Right ventricle myocardium inferior (tissue), 1 donor: ENCODE measurements at regions not wholly inside any gene's neighbourhood (a gene's known extent, or its start where the extent isn't known, plus 50 kb on each side); places are given as distances from the start of the nearest gene placed in this dataset.
A peak's percentile ranks its signal among the peaks of the same experiment; 100 is the strongest.
"Not testable (repeated sequence)": the region's sequence is repeated elsewhere in the genome, so short reads cannot be mapped to it uniquely, and the experiment has no call there.

Experiments
- ATAC-seq: fragments of 200-7000 bp; cut with Tn5 transposase; one replicate; pipeline ENCODE4 v1.9.1; 2020; ENCODE audit warnings: mild to moderate bottlenecking, moderate library complexity
- DNase-seq: peaks from one replicate; pipeline ENCODE4 v3.0.0; 2021; ENCODE audit errors: missing footprints
- intact Hi-C: fragments of 100-400 bp; cut with DNase I; formaldehyde crosslinking; loops from one replicate; pipeline ENCODE4 v1.11.0; 2022
- donor health status: DM: no; HTN: yes; CAD: no; lungs with severe emphysema.

- ATAC-seq (no peak), DNase-seq (no peak)
- intact Hi-C loops, result no loop called here
Measured at GRCh38 chr10:81444242-81444929, 430.6 kb upstream of the NRG3 start.

- DNase-seq (no peak), ATAC-seq (no peak)
- intact Hi-C loops, result no loop called here
Measured at GRCh38 chr10:81450651-81451050, 424.3 kb upstream of the NRG3 start.

GRCh38 chr10:81472927-81473470 lies 402.0 kb upstream of the NRG3 start:
- DNase-seq, result no peak
- intact Hi-C loops, result no loop called here
- no peak for ATAC-seq

- intact Hi-C loops, result no loop called here
- no peak for DNase-seq
- ATAC-seq, result no peak
Measured at GRCh38 chr10:81473755-81474154, 401.2 kb upstream of the NRG3 start.

GRCh38 chr10:81479316-81479715 lies 395.7 kb upstream of the NRG3 start:
- ATAC-seq, result no peak
- intact Hi-C loops, result no loop called here
- DNase-seq, result no peak

- intact Hi-C loops, result no loop called here
- DNase-seq, result no peak
- no peak for ATAC-seq
Measured at GRCh38 chr10:81496626-81497025, 378.4 kb upstream of the NRG3 start.

- intact Hi-C loops, result no loop called here
- no peak for DNase-seq
Measured at GRCh38 chr10:81498011-81498551, 376.9 kb upstream of the NRG3 start.

GRCh38 chr10:81502677-81503359 lies 372.2 kb upstream of the NRG3 start:
- peak; percentile 56 for DNase-seq
- intact Hi-C loops, result no loop called here
- ATAC-seq, result no peak

More at GRCh38 chr10:81498011-81498551, 376.9 kb upstream of the NRG3 start:
- ATAC-seq, result no peak

GRCh38 chr10:81505777-81506176 lies 369.2 kb upstream of the NRG3 start:
- ATAC-seq, DNase-seq, intact Hi-C loops: not testable (repeated sequence)

- ATAC-seq (no peak), DNase-seq (no peak)
- intact Hi-C loops, result no loop called here
Measured at GRCh38 chr10:81514811-81515210, 360.2 kb upstream of the NRG3 start.

- no peak for DNase-seq
- intact Hi-C loops, result no loop called here
- no peak for ATAC-seq
Measured at GRCh38 chr10:81520688-81521087, 354.3 kb upstream of the NRG3 start.

GRCh38 chr10:81524467-81524866 lies 350.5 kb upstream of the NRG3 start:
- no peak for ATAC-seq

GRCh38 chr10:81532403-81532802 lies 342.6 kb upstream of the NRG3 start:
- ATAC-seq, result no peak

More at GRCh38 chr10:81524467-81524866, 350.5 kb upstream of the NRG3 start:
- DNase-seq, result no peak
- intact Hi-C loops, result no loop called here

GRCh38 chr10:81534991-81535390 lies 340.0 kb upstream of the NRG3 start:
- intact Hi-C loops, result no loop called here
- DNase-seq (no peak), ATAC-seq (no peak)

More at GRCh38 chr10:81532403-81532802, 342.6 kb upstream of the NRG3 start:
- no peak for DNase-seq
- intact Hi-C loops, result no loop called here

- intact Hi-C loops, result no loop called here
- ATAC-seq (no peak), DNase-seq (no peak)
Measured at GRCh38 chr10:81541517-81541916, 333.5 kb upstream of the NRG3 start.

GRCh38 chr10:81546243-81546642 lies 328.8 kb upstream of the NRG3 start:
- intact Hi-C loops, result no loop called here
- no peak for ATAC-seq
- no peak for DNase-seq

- intact Hi-C loops, result no loop called here
- DNase-seq (no peak), ATAC-seq (no peak)
Measured at GRCh38 chr10:81548160-81548559, 326.8 kb upstream of the NRG3 start.

- DNase-seq, result no peak
- ATAC-seq, result no peak
- intact Hi-C loops, result no loop called here
Measured at GRCh38 chr10:81564143-81564542, 310.9 kb upstream of the NRG3 start.

- intact Hi-C loops, result no loop called here
- no peak for ATAC-seq
- no peak for DNase-seq
Measured at GRCh38 chr10:81569488-81569887, 305.5 kb upstream of the NRG3 start.

GRCh38 chr10:81570349-81570748 lies 304.6 kb upstream of the NRG3 start:
- ATAC-seq, result no peak
- no peak for DNase-seq
- intact Hi-C loops, result no loop called here
